OCI-LY7 (cell line): ENCODE measurements at regions not wholly inside any gene's neighbourhood (a gene's known extent, or its start where the extent isn't known, plus 50 kb on each side); places are given as distances from the start of the nearest gene placed in this dataset.

Experiments
- BruUV-seq: library from RNA; stranded (reverse); fragments of 400-500 nt; replicated peaks from 2 replicates; lab custom pipeline; 2021; lab: Mats Ljungman, UMichigan
- CTCF ChIA-PET: fragments of 300-600 bp; sonication (Branson Sonifier 250); formaldehyde crosslinking; loops from one replicate; lab custom pipeline; 2022; ENCODE audit warnings: antibody characterized with exemption; ENCODE audit not compliant: unreplicated experiment; lab: Charles Lee
- POLR2A ChIA-PET: fragments of 300-600 bp; sonication (Branson Sonifier 250); formaldehyde crosslinking; loops from one replicate; lab custom pipeline; 2022; ENCODE audit warnings: antibody characterized with exemption; lab: Charles Lee
- DNase-seq: peaks from one replicate; pipeline ENCODE4 v3.0.0-alpha.2; 2015; ENCODE audit warnings: low spot score
- H2AFZ ChIP-seq: fragments of 200-600 bp; sonication (generic), shearing (Covaris generic); 2 replicates; pipeline ENCODE4 v1.6.1; 2014; ENCODE audit warnings: mild to moderate bottlenecking, antibody characterized with exemption, low read length, moderate library complexity
- H3K27ac ChIP-seq: fragments of 200-600 bp; sonication (generic); 2 replicates; pipeline ENCODE4 v1.5.1; 2014; ENCODE audit warnings: mixed run types, low read depth, mild to moderate bottlenecking, moderate library complexity, low read length, inconsistent platforms; ENCODE audit not compliant: poor library complexity, severe bottlenecking
- H3K36me3 ChIP-seq: fragments of 200-600 bp; sonication (generic); 2 replicates; pipeline ENCODE4 v1.6.1; 2014; ENCODE audit warnings: mild to moderate bottlenecking, antibody characterized with exemption, low read length, moderate library complexity, mixed read lengths; ENCODE audit not compliant: insufficient read depth
- H3K4me1 ChIP-seq: fragments of 200-600 bp; sonication (generic); 2 replicates; pipeline ENCODE4 v1.5.1; 2014; ENCODE audit warnings: mild to moderate bottlenecking, low read length; ENCODE audit not compliant: insufficient read depth, poor library complexity, severe bottlenecking
- H3K4me2 ChIP-seq: fragments of 200-600 bp; sonication (generic); 2 replicates; pipeline ENCODE4 v1.6.1; 2014; ENCODE audit warnings: mild to moderate bottlenecking, low read length
- H3K4me3 ChIP-seq: fragments of 200-600 bp; sonication (generic); 2 replicates; pipeline ENCODE4 v1.5.1; 2014; ENCODE audit warnings: mild to moderate bottlenecking, low read depth, low read length; ENCODE audit not compliant: poor library complexity, severe bottlenecking
- H3K79me2 ChIP-seq: fragments of 200-600 bp; sonication (generic); 2 replicates; pipeline ENCODE4 v1.6.1; 2016; ENCODE audit warnings: low read depth, mild to moderate bottlenecking, low read length, moderate library complexity, mixed read lengths; ENCODE audit not compliant: insufficient read depth
- H3K9me2 ChIP-seq: fragments of 200-600 bp; sonication (generic); 2 replicates; pipeline ENCODE4 v1.6.1; 2016; ENCODE audit warnings: mild to moderate bottlenecking, low read length, mixed read lengths; ENCODE audit not compliant: insufficient read depth
- H3K9me3 ChIP-seq: fragments of 200-600 bp; sonication (generic); 2 replicates; pipeline ENCODE4 v1.6.1; 2014; ENCODE audit warnings: mild to moderate bottlenecking, mixed run types, low read length, mixed read lengths
- H4K20me1 ChIP-seq: fragments of 200-600 bp; sonication (generic); 2 replicates; pipeline ENCODE4 v1.6.1; 2014; ENCODE audit warnings: mild to moderate bottlenecking, antibody characterized with exemption, low read length, moderate library complexity, mixed read lengths; ENCODE audit not compliant: insufficient read depth
- CTCF ChIP-seq: fragments of 200-600 bp; sonication (generic); conservative IDR thresholded peaks from 2 replicates; pipeline ENCODE4 v1.5.1; 2014; ENCODE audit warnings: mild to moderate bottlenecking, antibody characterized with exemption, low read length, moderate library complexity, mixed read lengths
- EZH2phosphoT487 ChIP-seq: fragments of 200-600 bp; sonication (generic); IDR thresholded peaks from 2 replicates; pipeline ENCODE4 v1.6.1; 2018; ENCODE audit warnings: low read depth, borderline replicate concordance, mild to moderate bottlenecking, mixed run types, antibody characterized with exemption, low read length, moderate library complexity, mixed read lengths
- intact Hi-C: fragments of 100-400 bp; cut with micrococcal nuclease; formaldehyde crosslinking; loops from one replicate; pipeline ENCODE4 v1.10.0; 2022; ENCODE audit not compliant: unreplicated experiment

- intact Hi-C loops: no loop called here
- no TSS peak for BruUV-seq
- Histone ChIP-seq H2AFZ (no peak overlapping the region), H3K79me2 (no peaks in the 10 kb centered on the region), H3K4me2 (no peak overlapping the region), H4K20me1 (no peaks in the 10 kb centered on the region), H3K4me1 (no peaks in the 10 kb centered on the region), H3K4me3 (no peak overlapping the region), H3K9me2 (no peaks in the 10 kb centered on the region), H3K36me3 (no peaks in the 10 kb centered on the region), H3K27ac (no peak overlapping the region), H3K9me3 (no peaks in the 10 kb centered on the region)
- ChIA-PET CTCF (no interaction called here), POLR2A (no interaction called here)
- no peak for DNase-seq
- TF ChIP-seq CTCF (no peak), EZH2phosphoT487 (no peak)
Observed at GRCh38 chr13:112014857-112015256, 52.1 kb upstream of the SOX1 start.
